Parathyroid adenoma (tissue), 2 donors: ENCODE measurements at regions not wholly inside any gene's neighbourhood (a gene's known extent, or its start where the extent isn't known, plus 50 kb on each side); places are given as distances from the start of the nearest gene placed in this dataset.
A peak's percentile ranks its signal among the peaks of the same experiment; 100 is the strongest.

Experiments
- H2AFZ ChIP-seq: fragments of 300-600 bp; sonication (generic); one replicate; pipeline ENCODE4 v1.7.0; 2017; ENCODE audit warnings: antibody characterized with exemption, mild to moderate bottlenecking
- H3K27ac ChIP-seq: fragments of 300-600 bp; sonication (generic); one replicate; pipeline ENCODE4 v1.7.0; 2017
- H3K27me3 ChIP-seq: fragments of 300-600 bp; sonication (generic); one replicate; pipeline ENCODE4 v1.7.0; 2017; ENCODE audit warnings: low read length; ENCODE audit not compliant: control insufficient read depth, insufficient read depth
- H3K36me3 ChIP-seq: fragments of 300-600 bp; sonication (generic); one replicate; pipeline ENCODE4 v1.7.0; 2017; ENCODE audit warnings: low read length; ENCODE audit not compliant: control insufficient read depth, insufficient read depth
- H3K4me1 ChIP-seq: fragments of 300-600 bp; sonication (generic); one replicate; pipeline ENCODE4 v1.7.0; 2017; ENCODE audit warnings: control low read depth
- H3K4me2 ChIP-seq: fragments of 300-600 bp; sonication (generic); one replicate; pipeline ENCODE4 v1.7.0; 2017; ENCODE audit warnings: low read length
- H3K4me3 ChIP-seq: fragments of 300-600 bp; sonication (generic); one replicate; pipeline ENCODE4 v1.7.0; 2017; ENCODE audit warnings: low read depth, low read length
- H3K79me2 ChIP-seq: fragments of 300-600 bp; sonication (generic); one replicate; pipeline ENCODE4 v1.7.0; 2017; ENCODE audit warnings: control low read depth
- H3K9ac ChIP-seq: fragments of 300-600 bp; sonication (generic); one replicate; pipeline ENCODE4 v1.7.0; 2017; ENCODE audit warnings: mild to moderate bottlenecking
- H3K9me3 ChIP-seq: fragments of 300-600 bp; sonication (generic); one replicate; pipeline ENCODE4 v1.7.0; 2017; ENCODE audit warnings: low read length; ENCODE audit not compliant: control insufficient read depth
- TF ChIP-seq, protein P1 (sequence below): fragments of 300-600 bp; sonication (generic); IDR thresholded peaks from one replicate; pipeline ENCODE4 v1.7.0; 2017; ENCODE audit warnings: antibody characterized with exemption, mild to moderate bottlenecking
- donor health status: primary hyperparathyroidism.

DNA sequence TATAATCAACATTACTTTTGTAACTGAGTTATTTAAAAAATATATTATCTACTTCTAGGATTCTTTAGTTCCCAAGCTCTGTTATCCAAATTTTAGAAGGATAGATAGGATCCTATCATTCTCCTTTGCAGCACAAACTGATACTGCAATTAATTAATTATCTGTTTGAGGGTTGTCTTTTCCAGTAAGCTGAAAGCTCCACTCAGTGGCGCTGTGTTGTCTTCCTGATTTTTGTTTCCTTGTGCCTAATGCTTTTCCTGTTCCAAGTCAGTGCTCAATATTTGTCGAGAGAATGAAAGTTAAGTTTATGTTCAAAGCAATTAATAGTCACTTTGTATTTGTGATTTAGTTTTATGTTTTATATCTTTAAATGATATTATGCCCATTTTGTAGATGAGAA, 107.4 kb upstream of the ANK2 start:
- Histone ChIP-seq H3K9ac (no peak overlapping the region), H2AFZ (no peak overlapping the region), H3K9me3 (no peaks in the 10 kb centered on the region), H3K27ac (no peak overlapping the region), H3K4me1 (no peaks in the 10 kb centered on the region), H3K4me2 (no peak overlapping the region), H3K27me3 (no peaks in the 10 kb centered on the region), H3K79me2 (no peaks in the 10 kb centered on the region), H3K4me3 (no peak overlapping the region), H3K36me3 (no peaks in the 10 kb centered on the region)
- TF ChIP-seq, protein P1, sequence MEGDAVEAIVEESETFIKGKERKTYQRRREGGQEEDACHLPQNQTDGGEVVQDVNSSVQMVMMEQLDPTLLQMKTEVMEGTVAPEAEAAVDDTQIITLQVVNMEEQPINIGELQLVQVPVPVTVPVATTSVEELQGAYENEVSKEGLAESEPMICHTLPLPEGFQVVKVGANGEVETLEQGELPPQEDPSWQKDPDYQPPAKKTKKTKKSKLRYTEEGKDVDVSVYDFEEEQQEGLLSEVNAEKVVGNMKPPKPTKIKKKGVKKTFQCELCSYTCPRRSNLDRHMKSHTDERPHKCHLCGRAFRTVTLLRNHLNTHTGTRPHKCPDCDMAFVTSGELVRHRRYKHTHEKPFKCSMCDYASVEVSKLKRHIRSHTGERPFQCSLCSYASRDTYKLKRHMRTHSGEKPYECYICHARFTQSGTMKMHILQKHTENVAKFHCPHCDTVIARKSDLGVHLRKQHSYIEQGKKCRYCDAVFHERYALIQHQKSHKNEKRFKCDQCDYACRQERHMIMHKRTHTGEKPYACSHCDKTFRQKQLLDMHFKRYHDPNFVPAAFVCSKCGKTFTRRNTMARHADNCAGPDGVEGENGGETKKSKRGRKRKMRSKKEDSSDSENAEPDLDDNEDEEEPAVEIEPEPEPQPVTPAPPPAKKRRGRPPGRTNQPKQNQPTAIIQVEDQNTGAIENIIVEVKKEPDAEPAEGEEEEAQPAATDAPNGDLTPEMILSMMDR = no peak

DNA sequence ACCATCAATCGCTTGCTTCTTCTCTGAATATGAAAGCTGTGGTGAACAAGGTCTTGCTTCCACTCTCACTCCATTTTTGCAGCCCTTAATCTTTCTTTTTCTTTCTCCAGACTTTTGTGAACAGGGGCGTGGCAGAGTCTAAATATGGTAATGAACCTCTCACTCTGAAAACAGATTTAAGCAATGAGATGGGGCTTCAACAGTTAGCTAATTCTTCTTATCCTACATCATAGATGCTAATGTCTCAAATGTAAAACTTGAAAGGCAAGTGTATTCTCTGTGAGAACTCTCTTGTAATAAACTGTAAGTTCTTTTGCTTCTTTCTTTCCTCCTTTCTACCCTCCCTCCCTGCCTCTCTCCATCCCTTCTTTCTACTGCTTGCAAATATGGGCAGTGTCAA, 106.5 kb upstream of the ANK2 start:
- no peaks in the 10 kb centered on the region for H3K36me3 ChIP-seq
- H3K9me3 ChIP-seq = no peaks in the 10 kb centered on the region
- H3K79me2 ChIP-seq = no peaks in the 10 kb centered on the region
- no peaks in the 10 kb centered on the region for H3K27me3 ChIP-seq
- H3K4me2 ChIP-seq = no peak overlapping the region
- H3K27ac ChIP-seq = no peak overlapping the region
- no peak overlapping the region for H2AFZ ChIP-seq
- H3K9ac ChIP-seq = no peak overlapping the region
- TF ChIP-seq, protein P1 = no peak
- H3K4me1 ChIP-seq = no peaks in the 10 kb centered on the region
- H3K4me3 ChIP-seq = no peak overlapping the region

DNA sequence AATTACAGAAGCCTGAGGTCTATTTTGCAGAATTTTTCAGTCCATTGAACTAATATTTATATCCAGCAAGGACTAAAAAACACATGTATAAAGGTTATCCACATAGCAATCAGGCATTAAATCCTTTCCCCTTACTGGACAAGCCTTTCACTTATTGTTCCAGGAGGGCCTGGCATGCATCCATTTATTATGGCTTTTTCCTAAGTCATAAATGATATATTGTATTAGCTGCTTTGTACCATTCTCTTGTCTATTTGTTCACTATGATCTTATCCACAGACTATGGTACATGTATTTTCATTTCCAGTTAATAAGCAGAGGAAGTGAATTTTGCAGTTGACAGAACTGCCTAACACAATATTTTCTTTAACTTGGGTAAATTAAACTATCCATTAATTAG, 105.4 kb upstream of the ANK2 start:
- Histone ChIP-seq H2AFZ (no peak overlapping the region), H3K9ac (no peak overlapping the region), H3K4me2 (no peak overlapping the region), H3K4me1 (no peaks in the 10 kb centered on the region), H3K36me3 (no peaks in the 10 kb centered on the region), H3K79me2 (no peaks in the 10 kb centered on the region), H3K9me3 (no peaks in the 10 kb centered on the region), H3K27ac (no peak overlapping the region), H3K27me3 (no peaks in the 10 kb centered on the region), H3K4me3 (no peak overlapping the region)
- TF ChIP-seq, protein P1 = no peak

GRCh38 chr4:112946127-112946526, 103.3 kb upstream of the ANK2 start:
- Histone ChIP-seq H3K27me3 (no peaks in the 10 kb centered on the region), H3K9ac (no peak overlapping the region), H3K27ac (no peak overlapping the region), H3K9me3 (no peaks in the 10 kb centered on the region), H2AFZ (peak overlapping the region; percentile 25), H3K4me3 (no peak overlapping the region), H3K36me3 (no peaks in the 10 kb centered on the region), H3K4me2 (no peak overlapping the region), H3K79me2 (no peaks in the 10 kb centered on the region), H3K4me1 (no peaks in the 10 kb centered on the region)
- TF ChIP-seq, protein P1 = no peak

DNA sequence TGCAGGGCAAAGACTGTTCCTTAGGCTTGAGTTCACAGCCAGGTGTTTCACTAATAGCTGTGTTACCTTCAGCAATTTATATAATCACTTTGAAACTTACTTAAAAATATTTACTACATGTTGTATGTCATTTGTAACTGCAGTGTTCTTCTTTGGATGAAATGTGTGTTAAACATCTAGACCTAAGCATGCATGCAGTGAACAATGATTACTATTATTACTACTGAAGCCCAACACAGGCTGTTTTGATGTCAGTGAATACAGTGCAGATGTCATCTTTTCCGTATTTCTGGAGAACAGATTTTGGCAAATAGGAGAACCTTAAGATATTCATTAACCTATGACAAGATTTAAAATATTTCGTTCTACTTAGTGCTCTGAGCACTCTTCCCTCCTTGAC, 101.8 kb upstream of the ANK2 start:
- Histone ChIP-seq H3K4me2 (no peak overlapping the region), H3K9me3 (no peaks in the 10 kb centered on the region), H2AFZ (no peak overlapping the region), H3K4me1 (no peaks in the 10 kb centered on the region), H3K27me3 (no peaks in the 10 kb centered on the region), H3K9ac (no peak overlapping the region), H3K79me2 (no peaks in the 10 kb centered on the region), H3K27ac (no peak overlapping the region), H3K4me3 (no peak overlapping the region), H3K36me3 (no peaks in the 10 kb centered on the region)
- TF ChIP-seq, protein P1 = no peak
